ENCODE measurements at regions not wholly inside any gene's neighbourhood (a gene's known extent, or its start where the extent isn't known, plus 50 kb on each side); places are given as distances from the start of the nearest gene placed in this dataset.

- ChIA-PET CTCF (interaction anchor here (0.5 to 2.6 kb wide), 10 partner anchors 103 to 1340 kb away, joined by 3 to 18 read pairs (median 3); no protein-coding TSS in a partner anchor), POLR2A (ENCODE audit: low non-redundant PET) (no interaction called here)
- TF ChIP-seq, protein P1, sequence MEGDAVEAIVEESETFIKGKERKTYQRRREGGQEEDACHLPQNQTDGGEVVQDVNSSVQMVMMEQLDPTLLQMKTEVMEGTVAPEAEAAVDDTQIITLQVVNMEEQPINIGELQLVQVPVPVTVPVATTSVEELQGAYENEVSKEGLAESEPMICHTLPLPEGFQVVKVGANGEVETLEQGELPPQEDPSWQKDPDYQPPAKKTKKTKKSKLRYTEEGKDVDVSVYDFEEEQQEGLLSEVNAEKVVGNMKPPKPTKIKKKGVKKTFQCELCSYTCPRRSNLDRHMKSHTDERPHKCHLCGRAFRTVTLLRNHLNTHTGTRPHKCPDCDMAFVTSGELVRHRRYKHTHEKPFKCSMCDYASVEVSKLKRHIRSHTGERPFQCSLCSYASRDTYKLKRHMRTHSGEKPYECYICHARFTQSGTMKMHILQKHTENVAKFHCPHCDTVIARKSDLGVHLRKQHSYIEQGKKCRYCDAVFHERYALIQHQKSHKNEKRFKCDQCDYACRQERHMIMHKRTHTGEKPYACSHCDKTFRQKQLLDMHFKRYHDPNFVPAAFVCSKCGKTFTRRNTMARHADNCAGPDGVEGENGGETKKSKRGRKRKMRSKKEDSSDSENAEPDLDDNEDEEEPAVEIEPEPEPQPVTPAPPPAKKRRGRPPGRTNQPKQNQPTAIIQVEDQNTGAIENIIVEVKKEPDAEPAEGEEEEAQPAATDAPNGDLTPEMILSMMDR (conservative IDR thresholded peaks at IDR 0.05; ENCODE audit: low read depth), result peak; percentile 57
- H3K27ac ChIP-seq, result no peak overlapping the region
- DNase-seq (ENCODE audit: low spot score), result peak; percentile 30
Measured at GRCh38 chr12:43282106-43282505, 269.9 kb downstream of the ADAMTS20 start.

- CTCF ChIA-PET, result interaction anchor here (0.5 to 2.6 kb wide), 10 partner anchors 102 to 1339 kb away, joined by 3 to 18 read pairs (median 3); no protein-coding TSS in a partner anchor
- no peak for DNase-seq (ENCODE audit: low spot score)
- no peak overlapping the region for H3K27ac ChIP-seq
- POLR2A ChIA-PET (ENCODE audit: low non-redundant PET), result interaction anchor here (0.5 kb wide), 1 partner anchor 1266 kb away, joined by 5 read pairs; no protein-coding TSS in a partner anchor
- TF ChIP-seq, protein P1 (conservative IDR thresholded peaks at IDR 0.05; ENCODE audit: low read depth), result no peak
Measured at GRCh38 chr12:43281563-43281962, 270.4 kb downstream of the ADAMTS20 start.

- POLR2A ChIA-PET (ENCODE audit: low non-redundant PET), result no interaction called here
- H3K27ac ChIP-seq, result no peak overlapping the region
- TF ChIP-seq, protein P1 (conservative IDR thresholded peaks at IDR 0.05; ENCODE audit: low read depth), result no peak
- DNase-seq (ENCODE audit: low spot score), result no peak
- CTCF ChIA-PET, result no interaction called here
Measured at GRCh38 chr12:43278541-43278832, 273.5 kb downstream of the ADAMTS20 start.

DNA sequence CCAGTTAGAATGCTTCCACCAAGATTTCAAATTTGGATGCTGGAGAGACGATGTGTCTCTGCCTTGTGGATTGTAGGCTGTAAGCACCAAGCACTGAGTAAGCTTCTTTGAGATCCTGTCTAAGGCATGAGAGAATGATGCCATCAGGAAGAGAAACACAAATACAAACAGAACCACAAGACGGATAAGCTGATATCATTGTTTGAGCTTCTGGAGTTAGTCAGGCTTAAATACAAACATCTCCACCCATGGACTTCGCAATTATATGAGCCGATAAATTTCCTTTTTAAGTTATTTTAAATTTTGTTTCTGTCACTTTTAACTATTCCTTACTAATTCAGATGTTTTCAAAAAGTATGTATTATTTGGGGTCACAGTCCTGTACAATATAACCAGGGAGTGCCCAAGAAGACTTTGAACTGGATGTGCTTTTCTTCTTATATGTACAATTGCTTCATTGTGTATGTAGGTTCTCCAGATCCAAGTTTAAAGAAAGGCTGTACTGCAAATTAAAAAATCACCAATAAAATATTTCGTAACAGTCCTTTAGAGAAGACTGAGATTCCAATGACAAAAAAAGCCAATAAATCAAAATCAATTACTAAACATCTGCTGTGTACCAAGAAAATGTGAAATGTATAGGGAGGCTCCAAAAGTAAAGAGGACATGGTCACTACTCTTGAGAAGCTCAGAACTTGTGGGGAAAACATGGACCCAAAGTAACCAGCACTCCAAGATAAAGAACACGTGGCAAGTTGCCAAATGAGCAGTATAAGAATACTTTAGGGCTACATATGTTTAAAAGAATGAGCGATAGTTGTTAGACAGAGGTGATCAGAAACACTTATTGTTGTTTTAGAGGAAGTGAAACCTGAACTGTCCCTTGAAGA is 274.1 kb downstream of the ADAMTS20 start:
- H3K27ac ChIP-seq, result no peak overlapping the region
- POLR2A ChIA-PET (ENCODE audit: low non-redundant PET), result no interaction called here
- no peak for DNase-seq (ENCODE audit: low spot score)
- CTCF ChIA-PET, result no interaction called here
- TF ChIP-seq, protein P1 (conservative IDR thresholded peaks at IDR 0.05; ENCODE audit: low read depth), result no peak

DNA sequence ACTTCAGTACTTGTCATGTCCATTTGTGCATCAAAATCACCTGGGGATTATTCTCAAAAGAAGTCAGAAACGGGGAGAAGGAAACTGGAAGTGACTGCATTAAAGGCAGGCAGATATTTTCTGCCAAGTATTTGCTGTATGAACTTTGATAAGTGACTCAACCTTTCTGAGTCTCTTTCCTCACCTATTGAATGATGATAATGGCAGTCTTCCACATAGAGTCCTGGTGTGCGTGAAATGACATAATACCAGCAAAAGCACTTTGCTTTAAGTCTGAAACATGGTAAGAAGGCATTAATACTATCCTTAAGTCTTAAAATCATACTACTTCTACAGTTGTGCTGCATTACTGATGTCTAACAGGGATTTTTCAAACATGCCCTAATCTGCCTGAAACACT is 278.5 kb downstream of the ADAMTS20 start:
- POLR2A ChIA-PET (ENCODE audit: low non-redundant PET), result no interaction called here

DNA sequence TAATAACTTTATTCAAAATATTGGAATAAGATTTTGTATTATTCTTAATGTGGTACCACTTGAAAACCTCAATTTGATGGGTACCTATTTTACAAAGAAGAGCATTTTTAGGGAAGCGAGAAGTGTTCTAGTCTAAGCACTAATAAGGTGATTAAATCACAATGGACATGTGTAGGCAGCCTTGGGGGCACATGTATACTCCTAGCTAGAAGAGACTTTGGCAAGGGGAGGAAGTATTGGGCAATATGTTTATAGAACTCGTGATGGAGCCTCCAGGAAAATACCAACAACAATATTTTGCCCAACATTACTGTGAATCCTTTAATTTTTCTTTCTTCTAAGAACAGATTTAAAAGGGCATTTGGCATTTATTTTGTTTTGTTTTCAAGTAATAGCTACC is 280.3 kb downstream of the ADAMTS20 start:
- H3K27ac ChIP-seq, result no peak overlapping the region
- DNase-seq (ENCODE audit: low spot score), result no peak
- CTCF ChIA-PET, result interaction anchor here (0.7 kb wide), 1 partner anchor 340 kb away, joined by 3 read pairs; no protein-coding TSS in a partner anchor
- POLR2A ChIA-PET (ENCODE audit: low non-redundant PET), result no interaction called here
- TF ChIP-seq, protein P1 (conservative IDR thresholded peaks at IDR 0.05; ENCODE audit: low read depth), result no peak

More for the DNA sequence above, 278.5 kb downstream of the ADAMTS20 start:
- CTCF ChIA-PET, result no interaction called here
- TF ChIP-seq, protein P1 (conservative IDR thresholded peaks at IDR 0.05; ENCODE audit: low read depth), result no peak
- no peak for DNase-seq (ENCODE audit: low spot score)
- H3K27ac ChIP-seq, result no peak overlapping the region
